H1 (cell line): ENCODE measurements at regions not wholly inside any gene's neighbourhood (a gene's known extent, or its start where the extent isn't known, plus 50 kb on each side); places are given as distances from the start of the nearest gene placed in this dataset.

Experiments
- BCL11A ChIP-seq, 2 experiments: IDR thresholded peaks; one replicate each; pipeline ENCODE4 v1.6.1; 2011; ENCODE audit warnings: low read depth in 2 of 2, low read length in 2 of 2, mild to moderate bottlenecking in 2 of 2
- CBX8 ChIP-seq: fragments of 300-800, 300-1000 bp; sonication (generic); IDR thresholded peaks from 2 replicates; pipeline ENCODE4 v1.7.1; 2016; ENCODE audit warnings: low read depth, low read length, borderline replicate concordance
- CEBPB ChIP-seq: IDR thresholded peaks from 2 replicates; pipeline ENCODE4 v1.6.1; 2012; ENCODE audit warnings: low read depth, low read length
- CHD7 ChIP-seq: fragments of 300-600 bp; sonication (generic); IDR thresholded peaks from 2 replicates; pipeline ENCODE4 v1.7.1; 2012; ENCODE audit warnings: low read length, moderate library complexity, mild to moderate bottlenecking, inconsistent platforms; ENCODE audit not compliant: insufficient replicate concordance
- EGR1 ChIP-seq: IDR thresholded peaks from 2 replicates; pipeline ENCODE4 v1.6.1; 2011; ENCODE audit warnings: low read depth, low read length, borderline replicate concordance
- MAFK ChIP-seq: IDR thresholded peaks from 2 replicates; pipeline ENCODE4 v1.6.1; 2012; ENCODE audit warnings: low read depth, mild to moderate bottlenecking, improper control_type of control experiment, low read length
- PHF8 ChIP-seq: fragments of 200-600 bp; sonication (generic); conservative IDR thresholded peaks from 2 replicates; pipeline ENCODE4 v1.7.1; 2012; ENCODE audit warnings: low read depth, mild to moderate bottlenecking, inconsistent platforms, low read length, moderate library complexity
- RAD21 ChIP-seq, 2 experiments: IDR thresholded peaks in 1 of 2; conservative IDR thresholded peaks in 1 of 2; 2 replicates each; pipeline ENCODE4 v1.6.1; 2011; ENCODE audit warnings: low read depth in 2 of 2, low read length in 2 of 2, improper control_type of control experiment in 1 of 2, inconsistent platforms in 1 of 2, mild to moderate bottlenecking in 1 of 2, moderate library complexity in 1 of 2
- YY1 ChIP-seq: IDR thresholded peaks from 2 replicates; pipeline ENCODE4 v1.6.1; 2011; ENCODE audit warnings: low read depth, mild to moderate bottlenecking, low read length
- ZNF274 ChIP-seq: IDR thresholded peaks from 2 replicates; pipeline ENCODE4 v1.7.0; 2012; ENCODE audit warnings: low read length, borderline replicate concordance; ENCODE audit errors: extremely low read depth

- no peak for TF ChIP-seq CHD7
- TF ChIP-seq PHF8 = no peak
- no peak for TF ChIP-seq YY1
- no peak for TF ChIP-seq ZNF274
- TF ChIP-seq RAD21 (IDR thresholded peaks at IDR 0.05 in 1 of 2, conservative IDR thresholded peaks at IDR 0.05 in 1 of 2; ENCODE audit: low read depth in 2 of 2, low read length in 2 of 2) = no peak
- no peak for TF ChIP-seq CBX8
- no peak for TF ChIP-seq MAFK
- TF ChIP-seq BCL11A (IDR thresholded peaks at IDR 0.05; ENCODE audit: low read depth in 2 of 2, low read length in 2 of 2) = no peak
- no peak for TF ChIP-seq EGR1
- no peak for TF ChIP-seq CEBPB
These were observed 570.2 kb downstream of the ARL4A start (continued) for GRCh38 chr7:13257661-13258060.
